MM.1S (cell line): ENCODE measurements at regions not wholly inside any gene's neighbourhood (a gene's known extent, or its start where the extent isn't known, plus 50 kb on each side); places are given as distances from the start of the nearest gene placed in this dataset.

ENCODE experiments used
- DNase-seq: peaks from one replicate; pipeline ENCODE4 v3.0.0-alpha.2; 2015
- H2AFZ ChIP-seq: fragments of 300-600 bp; sonication (generic); 2 replicates; pipeline ENCODE4 v1.6.0; 2016; ENCODE audit warnings: antibody characterized with exemption, low read length
- H3F3A ChIP-seq: fragments of 300-600 bp; sonication (generic); 2 replicates; pipeline ENCODE4 v1.6.1; 2016; ENCODE audit warnings: mild to moderate bottlenecking, antibody characterized with exemption, low read length, moderate library complexity, mixed read lengths; ENCODE audit not compliant: insufficient read depth
- H3K27ac ChIP-seq: fragments of 300-600 bp; sonication (generic); 2 replicates; pipeline ENCODE4 v1.5.1; 2016; ENCODE audit warnings: mild to moderate bottlenecking, low read length
- H3K27me3 ChIP-seq: fragments of 300-600 bp; sonication (generic); replicated peaks from 2 replicates; pipeline ENCODE4 v1.6.0; 2016; ENCODE audit warnings: low read length; ENCODE audit not compliant: insufficient read depth
- H3K36me3 ChIP-seq: fragments of 300-600 bp; sonication (generic); replicated peaks from 2 replicates; pipeline ENCODE4 v1.6.1; 2016; ENCODE audit warnings: mild to moderate bottlenecking, low read length, mixed read lengths; ENCODE audit not compliant: insufficient read depth
- H3K4me1 ChIP-seq: fragments of 300-600 bp; sonication (generic); 2 replicates; pipeline ENCODE4 v1.6.1; 2016; ENCODE audit warnings: low read length, mixed read lengths
- H3K4me2 ChIP-seq: fragments of 300-600 bp; sonication (generic); 2 replicates; pipeline ENCODE4 v1.6.0; 2016; ENCODE audit warnings: low read depth, low read length
- H3K4me3 ChIP-seq: fragments of 300-600 bp; sonication (generic); 2 replicates; pipeline ENCODE4 v1.5.1; 2016; ENCODE audit warnings: low read length, mixed read lengths
- H3K79me2 ChIP-seq: fragments of 300-600 bp; sonication (generic); 2 replicates; pipeline ENCODE4 v1.6.1; 2016; ENCODE audit warnings: mixed run types, low read length, mixed read lengths
- H3K9ac ChIP-seq: fragments of 300-600 bp; sonication (generic); 2 replicates; pipeline ENCODE4 v1.6.1; 2016; ENCODE audit warnings: low read length, mixed read lengths
- H3K9me2 ChIP-seq: fragments of 300-600 bp; sonication (generic); replicated peaks from 2 replicates; pipeline ENCODE4 v1.6.1; 2016; ENCODE audit warnings: mild to moderate bottlenecking, low read length, mixed read lengths; ENCODE audit not compliant: insufficient read depth
- H3K9me3 ChIP-seq: fragments of 300-600 bp; sonication (generic); replicated peaks from 2 replicates; pipeline ENCODE4 v1.6.1; 2016; ENCODE audit warnings: mild to moderate bottlenecking, low read length, mixed read lengths; ENCODE audit not compliant: insufficient read depth
- H4K20me1 ChIP-seq: fragments of 300-600 bp; sonication (generic); 2 replicates; pipeline ENCODE4 v1.6.1; 2016; ENCODE audit warnings: mild to moderate bottlenecking, low read length, moderate library complexity, mixed read lengths; ENCODE audit not compliant: insufficient read depth
- EZH2 ChIP-seq: fragments of 300-600 bp; sonication (generic); optimal IDR thresholded peaks from 2 replicates; pipeline ENCODE3; 2017; ENCODE audit warnings: low read depth, mild to moderate bottlenecking, antibody characterized with exemption, low read length, mixed read lengths
- EZH2phosphoT487 ChIP-seq: fragments of 300-600 bp; sonication (generic); IDR thresholded peaks from 2 replicates; pipeline ENCODE4 v1.6.1; 2018; ENCODE audit warnings: antibody characterized with exemption, low read length
- TF ChIP-seq, protein P1 (sequence below): fragments of 300-600 bp; sonication (generic); IDR thresholded peaks from 2 replicates; pipeline ENCODE4 v1.5.1; 2016; ENCODE audit warnings: antibody characterized with exemption, low read length, mixed read lengths

DNA sequence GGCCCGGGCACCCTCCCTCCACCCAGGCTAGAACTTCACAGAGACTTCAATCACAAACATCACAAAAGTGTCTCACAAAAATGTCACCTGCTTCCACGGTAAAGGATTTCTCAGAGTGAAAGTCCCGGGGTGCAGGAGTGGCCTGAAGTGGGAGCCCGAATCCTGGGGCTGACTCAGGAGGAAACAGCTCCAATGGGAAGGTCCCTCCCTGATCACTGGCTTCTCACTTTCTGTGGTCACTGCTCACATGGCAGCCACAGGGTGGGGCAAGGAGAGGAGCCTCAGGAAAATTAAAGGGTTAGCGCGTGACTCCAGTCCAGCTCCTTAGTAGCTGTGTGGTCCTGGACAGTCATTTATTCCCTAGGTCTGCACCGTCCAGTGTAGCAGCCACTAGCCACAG is 564.5 kb upstream of the B3GAT1 start:
- Histone ChIP-seq H3K4me2 (no peak overlapping the region), H3K27me3 (no peaks in the 10 kb centered on the region), H3K79me2 (no peaks in the 10 kb centered on the region), H3K27ac (no peak overlapping the region), H2AFZ (no peak overlapping the region), H4K20me1 (no peaks in the 10 kb centered on the region), H3K4me1 (no peaks in the 10 kb centered on the region), H3K9me3 (no peaks in the 10 kb centered on the region), H3K36me3 (no peaks in the 10 kb centered on the region), H3K9me2 (no peaks in the 10 kb centered on the region), H3K4me3 (no peak overlapping the region), H3F3A (no peaks in the 10 kb centered on the region), H3K9ac (no peak overlapping the region)
- DNase-seq = no peak
- no peak for TF ChIP-seq EZH2phosphoT487
- TF ChIP-seq, protein P1, sequence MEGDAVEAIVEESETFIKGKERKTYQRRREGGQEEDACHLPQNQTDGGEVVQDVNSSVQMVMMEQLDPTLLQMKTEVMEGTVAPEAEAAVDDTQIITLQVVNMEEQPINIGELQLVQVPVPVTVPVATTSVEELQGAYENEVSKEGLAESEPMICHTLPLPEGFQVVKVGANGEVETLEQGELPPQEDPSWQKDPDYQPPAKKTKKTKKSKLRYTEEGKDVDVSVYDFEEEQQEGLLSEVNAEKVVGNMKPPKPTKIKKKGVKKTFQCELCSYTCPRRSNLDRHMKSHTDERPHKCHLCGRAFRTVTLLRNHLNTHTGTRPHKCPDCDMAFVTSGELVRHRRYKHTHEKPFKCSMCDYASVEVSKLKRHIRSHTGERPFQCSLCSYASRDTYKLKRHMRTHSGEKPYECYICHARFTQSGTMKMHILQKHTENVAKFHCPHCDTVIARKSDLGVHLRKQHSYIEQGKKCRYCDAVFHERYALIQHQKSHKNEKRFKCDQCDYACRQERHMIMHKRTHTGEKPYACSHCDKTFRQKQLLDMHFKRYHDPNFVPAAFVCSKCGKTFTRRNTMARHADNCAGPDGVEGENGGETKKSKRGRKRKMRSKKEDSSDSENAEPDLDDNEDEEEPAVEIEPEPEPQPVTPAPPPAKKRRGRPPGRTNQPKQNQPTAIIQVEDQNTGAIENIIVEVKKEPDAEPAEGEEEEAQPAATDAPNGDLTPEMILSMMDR = no peak
- no peak for TF ChIP-seq EZH2

DNA sequence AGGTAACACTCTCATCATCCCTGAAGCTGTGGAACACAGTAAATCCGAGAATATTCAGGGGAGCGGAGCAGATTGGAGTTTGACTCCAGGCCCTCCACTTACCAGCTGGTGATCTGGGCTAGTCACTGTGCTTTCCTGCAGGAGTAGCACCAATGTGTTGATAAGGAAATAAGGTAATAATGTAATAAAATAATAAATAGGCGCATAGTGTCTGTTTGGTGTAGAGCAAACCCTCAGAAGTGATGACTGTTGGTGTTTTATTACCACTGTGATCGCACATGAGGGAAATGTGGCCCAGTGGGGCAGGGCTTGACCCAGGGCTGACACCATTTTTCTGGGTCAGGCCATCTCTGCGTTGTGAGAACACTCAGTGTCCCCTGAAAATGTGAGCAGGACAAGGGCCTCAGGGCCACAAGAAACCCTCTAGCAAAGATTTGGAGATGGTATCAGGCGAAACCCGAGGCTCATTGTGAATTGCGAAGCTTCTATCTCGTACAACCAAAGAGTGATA is 563.9 kb upstream of the B3GAT1 start:
- Histone ChIP-seq H3K36me3 (no peaks in the 10 kb centered on the region), H2AFZ (no peak overlapping the region), H3K4me2 (no peak overlapping the region), H4K20me1 (no peaks in the 10 kb centered on the region), H3K27me3 (no peaks in the 10 kb centered on the region), H3K27ac (no peak overlapping the region), H3K9me3 (no peaks in the 10 kb centered on the region), H3K4me1 (no peaks in the 10 kb centered on the region), H3F3A (no peaks in the 10 kb centered on the region), H3K9me2 (no peaks in the 10 kb centered on the region), H3K4me3 (no peak overlapping the region), H3K79me2 (no peaks in the 10 kb centered on the region), H3K9ac (no peak overlapping the region)
- no peak for DNase-seq
- TF ChIP-seq, protein P1 = no peak
- TF ChIP-seq EZH2phosphoT487 (no peak), EZH2 (no peak)

DNA sequence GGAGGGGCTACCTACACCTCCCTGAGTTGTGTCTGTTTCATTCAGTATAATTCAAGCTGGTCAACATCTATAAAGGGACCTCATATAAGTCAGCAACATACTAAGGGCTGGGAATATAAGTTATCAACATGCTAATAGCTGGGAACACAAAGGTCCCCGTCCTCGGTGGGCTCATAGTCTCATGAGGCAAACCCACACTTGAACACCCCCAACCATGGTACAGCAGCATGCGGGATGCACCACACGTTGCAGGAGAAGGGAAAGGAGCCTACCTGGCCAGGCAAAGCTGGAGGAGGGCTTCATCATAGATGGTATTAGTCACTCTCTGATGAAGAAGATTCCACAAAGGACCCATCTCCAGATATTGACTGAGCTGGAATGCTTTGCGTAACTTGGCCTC is 561.8 kb upstream of the B3GAT1 start:
- Histone ChIP-seq H3K4me2 (no peak overlapping the region), H4K20me1 (no peaks in the 10 kb centered on the region), H3K79me2 (no peaks in the 10 kb centered on the region), H3K9me2 (no peaks in the 10 kb centered on the region), H3K4me3 (no peak overlapping the region), H3K4me1 (no peaks in the 10 kb centered on the region), H3K9me3 (no peaks in the 10 kb centered on the region), H3K9ac (no peak overlapping the region), H3F3A (no peaks in the 10 kb centered on the region), H2AFZ (no peak overlapping the region), H3K36me3 (no peaks in the 10 kb centered on the region), H3K27me3 (no peaks in the 10 kb centered on the region), H3K27ac (no peak overlapping the region)
- TF ChIP-seq, protein P1 = no peak
- TF ChIP-seq EZH2 = no peak
- no peak for TF ChIP-seq EZH2phosphoT487
- DNase-seq = no peak
